ENCODE measurements at regions not wholly inside any gene's neighbourhood (a gene's known extent, or its start where the extent isn't known, plus 50 kb on each side); places are given as distances from the start of the nearest gene placed in this dataset.

DNA sequence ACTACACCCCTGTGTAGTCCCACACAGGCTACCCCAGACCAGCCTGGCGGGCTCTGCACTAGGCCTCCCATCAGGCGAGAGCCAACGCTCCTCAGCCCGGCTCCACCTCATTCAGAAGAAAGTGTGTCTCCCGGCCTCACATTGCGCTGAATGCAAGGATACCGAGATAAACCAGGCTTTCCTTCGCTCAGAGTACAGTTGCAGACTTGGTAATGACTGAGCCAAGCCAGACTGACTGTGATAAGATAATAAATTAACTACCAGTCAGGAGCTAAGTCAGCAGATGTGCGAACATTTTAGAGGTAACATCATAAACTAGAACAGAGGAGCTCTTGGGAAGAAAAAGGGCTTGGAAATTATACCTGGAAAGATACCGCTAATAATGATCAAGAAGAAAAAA is 397.6 kb downstream of the TRIML1 start:
- WGBS = 83% methylated on average over 10 of the region's 10 CpGs
- DNase-seq (ENCODE audit: low spot score in 2 of 2) = no peak
- no peak for TF ChIP-seq EP300 (IDR thresholded peaks at IDR 0.05)
- TF ChIP-seq, protein P1, sequence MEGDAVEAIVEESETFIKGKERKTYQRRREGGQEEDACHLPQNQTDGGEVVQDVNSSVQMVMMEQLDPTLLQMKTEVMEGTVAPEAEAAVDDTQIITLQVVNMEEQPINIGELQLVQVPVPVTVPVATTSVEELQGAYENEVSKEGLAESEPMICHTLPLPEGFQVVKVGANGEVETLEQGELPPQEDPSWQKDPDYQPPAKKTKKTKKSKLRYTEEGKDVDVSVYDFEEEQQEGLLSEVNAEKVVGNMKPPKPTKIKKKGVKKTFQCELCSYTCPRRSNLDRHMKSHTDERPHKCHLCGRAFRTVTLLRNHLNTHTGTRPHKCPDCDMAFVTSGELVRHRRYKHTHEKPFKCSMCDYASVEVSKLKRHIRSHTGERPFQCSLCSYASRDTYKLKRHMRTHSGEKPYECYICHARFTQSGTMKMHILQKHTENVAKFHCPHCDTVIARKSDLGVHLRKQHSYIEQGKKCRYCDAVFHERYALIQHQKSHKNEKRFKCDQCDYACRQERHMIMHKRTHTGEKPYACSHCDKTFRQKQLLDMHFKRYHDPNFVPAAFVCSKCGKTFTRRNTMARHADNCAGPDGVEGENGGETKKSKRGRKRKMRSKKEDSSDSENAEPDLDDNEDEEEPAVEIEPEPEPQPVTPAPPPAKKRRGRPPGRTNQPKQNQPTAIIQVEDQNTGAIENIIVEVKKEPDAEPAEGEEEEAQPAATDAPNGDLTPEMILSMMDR (IDR thresholded peaks at IDR 0.05) = no peak
- TF ChIP-seq POLR2AphosphoS5 (IDR thresholded peaks at IDR 0.05) = no peak
- no peak for TF ChIP-seq POLR2A (IDR thresholded peaks at IDR 0.05)

DNA sequence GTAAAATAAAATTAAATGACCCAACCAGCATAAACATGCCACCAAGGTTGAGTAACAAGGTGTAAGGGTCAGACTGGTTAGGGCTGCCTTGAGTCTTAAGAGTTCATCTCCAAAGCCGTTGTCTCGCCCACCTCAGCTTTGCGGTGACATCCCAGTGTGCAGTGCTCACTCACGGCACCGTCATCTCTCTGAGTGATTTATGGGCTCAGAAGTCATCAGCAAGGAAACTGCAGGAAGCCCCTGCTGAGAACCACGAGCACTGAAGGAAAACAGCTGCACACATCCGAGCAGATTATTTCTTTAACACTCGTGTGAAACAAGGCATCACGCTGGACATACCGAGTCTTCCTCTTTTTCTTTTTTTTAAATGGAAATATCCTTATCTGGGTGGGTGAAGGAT is 411.1 kb downstream of the TRIML1 start:
- Histone ChIP-seq H3K4me1 (no peaks in the 10 kb centered on the region), H3K36me3 (no peaks in the 10 kb centered on the region), H3K4me3 (no peak overlapping the region), H3K9me3 (no peaks in the 10 kb centered on the region), H3K27ac (no peak overlapping the region), H3K27me3 (no peaks in the 10 kb centered on the region)
- TF ChIP-seq EP300 (IDR thresholded peaks at IDR 0.05) = no peak
- no peak for TF ChIP-seq POLR2AphosphoS5 (IDR thresholded peaks at IDR 0.05)
- TF ChIP-seq, protein P1 (IDR thresholded peaks at IDR 0.05) = no peak
- TF ChIP-seq POLR2A (IDR thresholded peaks at IDR 0.05) = no peak
- WGBS = 30% methylated on average over 10 of the region's 10 CpGs
- DNase-seq (ENCODE audit: low spot score in 2 of 2) = no peak

More for the DNA sequence above, 397.6 kb downstream of the TRIML1 start:
- no peaks in the 10 kb centered on the region for H3K36me3 ChIP-seq
- no peaks in the 10 kb centered on the region for H3K4me1 ChIP-seq
- H3K9me3 ChIP-seq = no peaks in the 10 kb centered on the region
- no peak overlapping the region for H3K4me3 ChIP-seq
- no peaks in the 10 kb centered on the region for H3K27me3 ChIP-seq
- H3K27ac ChIP-seq = no peak overlapping the region

DNA sequence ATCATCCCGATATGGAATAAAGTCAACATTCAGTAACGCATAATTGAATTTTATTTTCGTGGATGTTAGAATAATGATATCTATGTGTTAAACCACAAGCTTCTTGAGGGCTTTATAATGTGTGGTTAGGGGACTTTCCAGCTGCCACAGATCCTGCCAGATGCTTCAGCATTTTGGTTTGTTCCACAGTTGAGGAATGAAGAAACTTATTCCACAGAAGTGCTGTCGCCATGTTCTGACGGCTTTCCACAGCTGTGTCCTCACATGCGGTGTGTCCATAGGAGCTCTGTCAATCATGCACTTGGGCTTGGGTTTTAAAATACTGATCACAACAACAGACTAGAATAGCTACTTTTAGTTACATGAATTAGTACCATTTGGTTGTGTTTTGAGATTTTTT is 411.9 kb downstream of the TRIML1 start:
- TF ChIP-seq EP300 (IDR thresholded peaks at IDR 0.05) (no peak), POLR2A (IDR thresholded peaks at IDR 0.05) (no peak), POLR2AphosphoS5 (IDR thresholded peaks at IDR 0.05) (no peak)
- TF ChIP-seq, protein P1 (IDR thresholded peaks at IDR 0.05) = no peak
- no peak overlapping the region for H3K4me3 ChIP-seq
- H3K27me3 ChIP-seq = no peaks in the 10 kb centered on the region
- 61% methylated on average over 6 of the region's 6 CpGs for WGBS
- H3K4me1 ChIP-seq = no peaks in the 10 kb centered on the region
- no peak for DNase-seq (ENCODE audit: low spot score in 2 of 2)
- H3K36me3 ChIP-seq = no peaks in the 10 kb centered on the region
- H3K9me3 ChIP-seq = no peaks in the 10 kb centered on the region
- H3K27ac ChIP-seq = no peak overlapping the region

DNA sequence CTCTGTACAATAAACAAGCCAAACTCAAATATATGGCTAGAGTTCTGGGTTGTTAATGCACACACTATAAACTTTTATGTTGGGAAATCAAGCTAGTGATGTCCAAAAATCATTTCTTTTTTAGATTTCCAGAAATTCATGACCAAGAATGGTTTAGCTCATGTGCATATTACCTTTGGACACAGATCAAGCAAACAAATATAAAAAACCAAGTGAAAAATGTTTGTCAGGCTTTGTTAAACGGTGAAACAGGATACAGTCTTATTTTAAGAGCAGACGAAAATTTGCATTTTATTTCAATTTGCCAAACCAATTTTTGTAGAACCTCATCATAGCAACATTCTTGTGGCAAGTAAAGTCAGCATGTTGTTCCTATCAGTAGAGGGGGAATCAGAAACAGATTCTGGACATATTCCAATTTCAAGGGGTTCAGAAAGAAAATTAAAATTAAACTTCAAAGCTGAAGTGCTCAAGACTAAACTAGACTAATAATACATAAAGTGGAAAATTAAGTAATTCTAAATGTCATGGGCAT is 413.6 kb downstream of the TRIML1 start:
- H3K27ac ChIP-seq = no peak overlapping the region
- 34% methylated on average over 2 of the region's 2 CpGs for WGBS
- H3K4me1 ChIP-seq = no peaks in the 10 kb centered on the region

DNA sequence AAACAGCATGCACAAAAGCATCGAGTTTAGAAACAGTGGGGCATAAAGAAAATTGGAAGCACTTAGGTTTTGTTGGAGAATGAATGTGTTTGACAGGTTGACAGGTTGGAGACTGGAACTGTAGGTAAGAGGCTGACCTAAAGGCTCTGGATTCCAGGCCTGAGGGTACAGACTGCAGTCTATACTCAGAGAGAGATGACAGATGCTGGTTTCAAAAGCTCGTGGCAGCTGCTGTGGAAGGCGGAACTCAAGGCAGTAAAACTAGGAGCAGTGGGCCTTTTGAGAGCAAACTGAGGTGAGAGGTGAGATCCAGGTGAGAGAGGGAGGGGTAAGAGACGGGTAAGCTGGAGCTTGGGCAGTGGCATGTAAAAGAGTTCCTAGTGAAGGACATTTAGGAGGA is 415.2 kb downstream of the TRIML1 start:
- H3K4me1 ChIP-seq = no peaks in the 10 kb centered on the region
- 54% methylated on average over 4 of the region's 4 CpGs for WGBS
- H3K9me3 ChIP-seq = no peaks in the 10 kb centered on the region
- TF ChIP-seq POLR2AphosphoS5 (IDR thresholded peaks at IDR 0.05) (no peak), EP300 (IDR thresholded peaks at IDR 0.05) (no peak), POLR2A (IDR thresholded peaks at IDR 0.05) (no peak)
- TF ChIP-seq, protein P1 (IDR thresholded peaks at IDR 0.05) = no peak
- no peak overlapping the region for H3K4me3 ChIP-seq
- no peak for DNase-seq (ENCODE audit: low spot score in 2 of 2)
- H3K36me3 ChIP-seq = no peaks in the 10 kb centered on the region
- H3K27ac ChIP-seq = no peak overlapping the region
- no peaks in the 10 kb centered on the region for H3K27me3 ChIP-seq

More for the DNA sequence above, 413.6 kb downstream of the TRIML1 start:
- no peak overlapping the region for H3K4me3 ChIP-seq
- DNase-seq (ENCODE audit: low spot score in 2 of 2) = no peak
- H3K9me3 ChIP-seq = no peaks in the 10 kb centered on the region
- no peaks in the 10 kb centered on the region for H3K27me3 ChIP-seq
- H3K36me3 ChIP-seq = no peaks in the 10 kb centered on the region
- no peak for TF ChIP-seq POLR2A (IDR thresholded peaks at IDR 0.05)
- no peak for TF ChIP-seq EP300 (IDR thresholded peaks at IDR 0.05)
- TF ChIP-seq, protein P1 (IDR thresholded peaks at IDR 0.05) = no peak
- TF ChIP-seq POLR2AphosphoS5 (IDR thresholded peaks at IDR 0.05) = no peak
